ENCODE measurements at regions not wholly inside any gene's neighbourhood (a gene's known extent, or its start where the extent isn't known, plus 50 kb on each side); places are given as distances from the start of the nearest gene placed in this dataset.

DNA sequence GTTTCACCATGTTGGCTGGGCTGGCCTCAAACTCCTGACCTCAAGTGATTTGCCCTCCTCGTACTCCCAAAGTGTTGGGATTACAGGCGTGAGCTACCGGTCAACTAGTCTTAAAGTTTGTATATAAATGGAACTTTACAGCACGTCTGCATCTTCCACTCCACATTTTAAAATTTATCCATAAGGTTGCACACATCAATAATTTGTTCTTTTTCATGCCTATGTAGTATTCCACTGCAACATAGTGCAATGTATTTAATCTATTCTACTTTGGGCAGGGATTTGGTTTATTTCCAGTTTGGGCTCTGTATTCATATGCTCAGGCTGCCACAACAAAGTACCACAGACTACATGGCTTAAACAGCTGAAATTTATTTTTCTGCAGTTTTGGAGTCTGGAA lies 90.0 kb downstream of the NPTX2 start:
- H3K4me1 Mint-ChIP-seq (ENCODE audit: low read depth), result no peaks in the 10 kb centered on the region

DNA sequence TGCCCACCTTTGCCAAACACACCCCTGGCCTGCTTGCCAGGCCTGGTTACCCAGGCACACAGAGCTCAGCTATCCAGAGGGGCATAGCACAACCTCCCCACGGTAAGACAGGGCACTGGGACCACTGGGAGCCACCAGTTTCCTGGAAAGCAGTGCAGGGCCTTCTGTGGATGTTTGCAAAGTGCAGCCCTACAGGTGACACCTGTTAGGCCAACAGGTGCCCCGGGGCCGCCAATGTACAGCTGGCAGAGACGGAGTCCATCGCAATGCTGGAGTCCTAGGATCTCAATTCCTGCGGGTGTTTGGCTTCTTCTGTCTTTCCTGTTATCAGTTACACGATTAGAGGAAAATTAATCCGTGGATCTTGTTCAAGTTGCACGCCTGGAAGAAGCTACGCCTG lies 94.9 kb downstream of the NPTX2 start:
- Mint-ChIP-seq H3K4me3 (no peak overlapping the region), H3K9me3 (no peaks in the 10 kb centered on the region), H3K27me3 (ENCODE audit: insufficient read depth) (peaks cover 5% of the 10 kb centered on the region), H3K4me1 (ENCODE audit: low read depth) (no peaks in the 10 kb centered on the region), H3K36me3 (ENCODE audit: low read depth) (no peaks in the 10 kb centered on the region), H3K27ac (no peak overlapping the region)
- no peak for DNase-seq
- TF ChIP-seq, protein P1, sequence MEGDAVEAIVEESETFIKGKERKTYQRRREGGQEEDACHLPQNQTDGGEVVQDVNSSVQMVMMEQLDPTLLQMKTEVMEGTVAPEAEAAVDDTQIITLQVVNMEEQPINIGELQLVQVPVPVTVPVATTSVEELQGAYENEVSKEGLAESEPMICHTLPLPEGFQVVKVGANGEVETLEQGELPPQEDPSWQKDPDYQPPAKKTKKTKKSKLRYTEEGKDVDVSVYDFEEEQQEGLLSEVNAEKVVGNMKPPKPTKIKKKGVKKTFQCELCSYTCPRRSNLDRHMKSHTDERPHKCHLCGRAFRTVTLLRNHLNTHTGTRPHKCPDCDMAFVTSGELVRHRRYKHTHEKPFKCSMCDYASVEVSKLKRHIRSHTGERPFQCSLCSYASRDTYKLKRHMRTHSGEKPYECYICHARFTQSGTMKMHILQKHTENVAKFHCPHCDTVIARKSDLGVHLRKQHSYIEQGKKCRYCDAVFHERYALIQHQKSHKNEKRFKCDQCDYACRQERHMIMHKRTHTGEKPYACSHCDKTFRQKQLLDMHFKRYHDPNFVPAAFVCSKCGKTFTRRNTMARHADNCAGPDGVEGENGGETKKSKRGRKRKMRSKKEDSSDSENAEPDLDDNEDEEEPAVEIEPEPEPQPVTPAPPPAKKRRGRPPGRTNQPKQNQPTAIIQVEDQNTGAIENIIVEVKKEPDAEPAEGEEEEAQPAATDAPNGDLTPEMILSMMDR (IDR thresholded peaks at IDR 0.05), result no peak

More for the DNA sequence above, 90.0 kb downstream of the NPTX2 start:
- H3K9me3 Mint-ChIP-seq, result no peaks in the 10 kb centered on the region
- DNase-seq, result no peak
- no peak overlapping the region for H3K27ac Mint-ChIP-seq
- no peaks in the 10 kb centered on the region for H3K36me3 Mint-ChIP-seq (ENCODE audit: low read depth)
- H3K4me3 Mint-ChIP-seq, result no peak overlapping the region
- TF ChIP-seq, protein P1 (IDR thresholded peaks at IDR 0.05), result no peak
- H3K27me3 Mint-ChIP-seq (ENCODE audit: insufficient read depth), result peaks cover 6% of the 10 kb centered on the region; the same call in 1 of the 2 replicates

DNA sequence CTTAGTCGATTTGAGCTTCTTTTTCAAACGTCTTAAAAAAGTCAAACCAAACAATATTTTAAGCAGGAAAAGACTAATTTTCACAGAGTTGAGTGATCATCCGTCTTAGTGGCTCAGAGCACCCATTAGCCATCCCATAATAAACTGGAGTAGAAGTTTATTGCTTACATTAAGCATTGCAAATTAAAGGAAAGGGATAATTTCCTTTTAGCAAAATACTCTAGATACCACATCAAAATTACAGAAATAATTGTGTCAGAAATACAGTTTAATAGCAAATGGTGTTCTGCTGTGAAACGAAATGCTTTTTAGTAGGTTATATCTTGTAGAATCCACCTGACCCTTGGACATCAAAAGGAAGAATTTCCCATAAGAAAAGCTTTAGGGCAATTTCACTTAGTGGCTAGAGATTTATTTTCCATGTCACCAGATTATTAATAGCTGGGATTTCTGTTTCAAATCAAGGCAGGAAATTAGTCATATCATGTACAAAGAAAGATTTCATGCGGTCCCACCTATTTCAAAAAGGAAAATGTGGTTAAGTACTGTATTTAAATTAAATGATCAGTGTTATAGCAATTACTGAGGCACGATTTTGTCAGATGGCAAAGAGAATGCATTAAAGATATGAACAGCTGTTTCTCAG lies 96.2 kb downstream of the NPTX2 start:
- DNase-seq, result no peak
- H3K4me1 Mint-ChIP-seq (ENCODE audit: low read depth), result no peaks in the 10 kb centered on the region
- H3K27ac Mint-ChIP-seq, result no peak overlapping the region
- H3K4me3 Mint-ChIP-seq, result no peak overlapping the region
- no peaks in the 10 kb centered on the region for H3K36me3 Mint-ChIP-seq (ENCODE audit: low read depth)
- no peaks in the 10 kb centered on the region for H3K9me3 Mint-ChIP-seq
- TF ChIP-seq, protein P1 (IDR thresholded peaks at IDR 0.05), result no peak
- peaks cover 7% of the 10 kb centered on the region for H3K27me3 Mint-ChIP-seq (ENCODE audit: insufficient read depth)

GRCh38 chr7:98719396-98719795 lies 102.3 kb downstream of the NPTX2 start:
- no peak for DNase-seq
- peaks cover 8% of the 10 kb centered on the region for H3K27me3 Mint-ChIP-seq (ENCODE audit: insufficient read depth)
- H3K27ac Mint-ChIP-seq, result no peak overlapping the region
- TF ChIP-seq, protein P1 (IDR thresholded peaks at IDR 0.05), result no peak
- no peaks in the 10 kb centered on the region for H3K4me1 Mint-ChIP-seq (ENCODE audit: low read depth)
- H3K9me3 Mint-ChIP-seq, result no peaks in the 10 kb centered on the region
- H3K4me3 Mint-ChIP-seq, result no peak overlapping the region
- H3K36me3 Mint-ChIP-seq (ENCODE audit: low read depth), result no peaks in the 10 kb centered on the region

- DNase-seq, result no peak
- Mint-ChIP-seq H3K27me3 (ENCODE audit: insufficient read depth) (peaks cover 16% of the 10 kb centered on the region), H3K4me1 (ENCODE audit: low read depth) (no peaks in the 10 kb centered on the region), H3K9me3 (no peaks in the 10 kb centered on the region), H3K36me3 (ENCODE audit: low read depth) (no peaks in the 10 kb centered on the region), H3K27ac (no peak overlapping the region), H3K4me3 (no peak overlapping the region)
- TF ChIP-seq, protein P1 (IDR thresholded peaks at IDR 0.05), result no peak
Measured at GRCh38 chr7:98722402-98722801, 105.3 kb downstream of the NPTX2 start.
